Tibial artery (tissue), 4 donors: ENCODE measurements at regions not wholly inside any gene's neighbourhood (a gene's known extent, or its start where the extent isn't known, plus 50 kb on each side); places are given as distances from the start of the nearest gene placed in this dataset.

Experiments
- DNase-seq, 2 donors: peaks; one replicate each; pipeline ENCODE4 v3.0.0-alpha.2; 2019
- H3K27ac ChIP-seq, 2 donors: fragments of 200-600 bp; sonication (generic) in 1 of 2; 1 replicate in 1 of 2; 2 replicates in 1 of 2; pipeline ENCODE4 v1.5.1; 2018 to 2019; ENCODE audit warnings: mild to moderate bottlenecking in 1 of 2
- H3K27me3 ChIP-seq, 2 donors: fragments of 200-600 bp; sonication (generic) in 1 of 2; one replicate each; pipeline versions ENCODE4 v1.5.1 to v1.6.0; 2016 to 2019
- H3K36me3 ChIP-seq, 3 donors: fragments of 200-600 bp; sonication (generic) in 2 of 3; one replicate each; pipeline ENCODE4 v1.5.1; 2016 to 2019; ENCODE audit warnings: mild to moderate bottlenecking in 2 of 3
- H3K4me1 ChIP-seq, 4 donors: fragments of 200-600 bp; sonication (generic) in 2 of 4; 1 replicate in 3 of 4; 2 replicates in 1 of 4; pipeline ENCODE4 v1.5.1; 2016 to 2019
- H3K4me3 ChIP-seq, 2 donors: fragments of 200-600 bp; sonication (generic) in 1 of 2; 1 replicate in 1 of 2; 2 replicates in 1 of 2; pipeline ENCODE4 v1.5.1; 2018 to 2019; ENCODE audit warnings: mild to moderate bottlenecking in 2 of 2
- H3K9me3 ChIP-seq, 3 donors: fragments of 200-600 bp; sonication (generic) in 1 of 3; one replicate each; pipeline ENCODE4 v1.5.1; 2016 to 2019
- CTCF ChIP-seq, 2 experiments: fragments of 200-600 bp in 1 of 2; fragments of 450-650 bp in 1 of 2; IDR thresholded peaks; one replicate each; pipeline ENCODE4 v1.5.1; 2017 to 2019; ENCODE audit warnings: antibody characterized with exemption in 2 of 2, mild to moderate bottlenecking in 1 of 2, moderate library complexity in 1 of 2
- intact Hi-C: fragments of 100-400 bp; cut with DNase I; formaldehyde crosslinking; loops from one replicate; pipeline ENCODE4 v1.15.0; 2023; ENCODE audit warnings: low total_unique reads

DNA sequence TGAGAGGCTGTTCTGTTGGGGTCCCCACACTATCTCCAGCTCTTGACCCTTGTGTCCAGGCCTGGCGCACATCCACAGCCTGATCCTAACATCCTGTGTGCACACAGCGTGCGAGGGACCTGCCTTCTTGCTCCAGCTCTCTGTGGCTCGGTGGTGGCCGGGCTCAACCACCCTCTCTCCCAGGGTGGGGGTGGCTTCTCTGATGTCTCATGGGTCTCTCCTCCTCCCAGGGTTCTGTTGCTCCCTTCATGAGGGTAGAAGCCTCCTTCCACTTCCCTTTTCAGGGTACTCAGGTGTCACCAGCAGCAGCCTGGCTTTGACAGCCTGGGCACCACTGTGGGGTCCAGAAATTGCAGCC lies 196.9 kb upstream of the RAB6C start:
- no peak for TF ChIP-seq CTCF (IDR thresholded peaks at IDR 0.05)
- Histone ChIP-seq H3K4me3 (no peak overlapping the region), H3K27me3 (no peaks in the 10 kb centered on the region), H3K9me3 (no peaks in the 10 kb centered on the region), H3K27ac (no peak overlapping the region), H3K4me1 (no peaks in the 10 kb centered on the region), H3K36me3 (no peaks in the 10 kb centered on the region)
- DNase-seq: peak in 1 of 2 donors; percentile 57
- intact Hi-C loops: no loop called here

- no peak overlapping the region for H3K4me3 ChIP-seq
- no peaks in the 10 kb centered on the region for H3K4me1 ChIP-seq
- no peak for DNase-seq
- no peak overlapping the region for H3K27ac ChIP-seq
- intact Hi-C loops: no loop called here
- H3K36me3 ChIP-seq: no peaks in the 10 kb centered on the region
- TF ChIP-seq CTCF (IDR thresholded peaks at IDR 0.05): no peak
- H3K27me3 ChIP-seq: no peaks in the 10 kb centered on the region
- no peaks in the 10 kb centered on the region for H3K9me3 ChIP-seq
Measured at GRCh38 chr2:129784486-129784885, 195.0 kb upstream of the RAB6C start.

DNA sequence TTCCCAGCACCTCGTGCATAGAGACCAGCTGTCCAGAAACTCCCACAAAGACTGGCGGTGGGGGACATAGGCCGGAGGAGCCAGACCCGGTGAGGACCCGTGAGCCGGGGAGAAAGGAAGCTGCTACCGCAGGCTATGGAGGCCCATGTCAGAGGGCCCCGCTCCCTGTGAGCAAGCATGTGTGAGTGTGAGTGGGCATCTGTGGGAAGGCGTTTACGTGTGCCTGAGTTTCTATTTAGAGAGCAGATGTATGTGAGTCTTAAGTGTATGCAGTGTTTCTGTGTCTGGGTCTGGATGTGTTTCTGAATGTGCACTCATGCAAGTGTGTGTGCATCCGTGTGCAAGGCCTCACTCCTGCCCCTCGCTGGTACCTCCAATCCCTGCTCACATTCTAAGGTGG lies 187.8 kb upstream of the RAB6C start:
- intact Hi-C loops: loop anchor here (10.0 kb wide), 1 partner anchor 1753 kb away; no protein-coding TSS in a partner anchor
- peak in 1 of 2 donors; percentile 56 for DNase-seq
- Histone ChIP-seq H3K27ac (no peak overlapping the region), H3K36me3 (no peaks in the 10 kb centered on the region), H3K4me3 (no peak overlapping the region), H3K27me3 (peaks cover 0 to 2% of the 10 kb centered on the region in 2 donors), H3K9me3 (no peaks in the 10 kb centered on the region), H3K4me1 (no peaks in the 10 kb centered on the region)
- no peak for TF ChIP-seq CTCF (IDR thresholded peaks at IDR 0.05)

DNA sequence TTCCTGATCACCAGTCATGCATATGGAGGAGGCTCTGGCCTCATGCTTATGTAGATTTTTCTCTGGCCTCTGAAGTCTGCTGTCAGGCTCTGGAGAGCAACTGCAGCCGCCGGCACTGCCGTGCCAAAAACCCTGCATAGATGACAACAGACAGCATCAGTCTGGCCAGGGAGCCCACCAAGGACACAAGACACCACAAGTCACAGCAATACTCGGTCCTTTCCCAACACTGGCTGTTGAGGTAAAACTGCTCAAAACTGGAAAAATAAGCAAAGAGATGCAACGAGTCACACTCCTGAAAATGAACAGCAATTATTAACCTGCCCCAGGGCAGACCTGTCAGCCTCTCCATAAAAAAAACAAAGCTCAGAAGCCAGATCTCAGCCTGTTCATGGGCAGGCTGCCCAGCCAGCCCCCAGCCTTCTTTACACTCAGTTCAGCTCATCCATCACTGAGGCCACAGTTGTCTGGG lies 186.0 kb upstream of the RAB6C start:
- intact Hi-C loops: loop anchor here (10.0 kb wide), 1 partner anchor 1751 kb away; no protein-coding TSS in a partner anchor
- no peak for TF ChIP-seq CTCF (IDR thresholded peaks at IDR 0.05)
- Histone ChIP-seq H3K9me3 (no peaks in the 10 kb centered on the region), H3K27ac (no peak overlapping the region), H3K4me1 (no peaks in the 10 kb centered on the region), H3K27me3 (peaks cover 0 to 5% of the 10 kb centered on the region in 2 donors), H3K4me3 (no peak overlapping the region), H3K36me3 (no peaks in the 10 kb centered on the region)
- no peak for DNase-seq

DNA sequence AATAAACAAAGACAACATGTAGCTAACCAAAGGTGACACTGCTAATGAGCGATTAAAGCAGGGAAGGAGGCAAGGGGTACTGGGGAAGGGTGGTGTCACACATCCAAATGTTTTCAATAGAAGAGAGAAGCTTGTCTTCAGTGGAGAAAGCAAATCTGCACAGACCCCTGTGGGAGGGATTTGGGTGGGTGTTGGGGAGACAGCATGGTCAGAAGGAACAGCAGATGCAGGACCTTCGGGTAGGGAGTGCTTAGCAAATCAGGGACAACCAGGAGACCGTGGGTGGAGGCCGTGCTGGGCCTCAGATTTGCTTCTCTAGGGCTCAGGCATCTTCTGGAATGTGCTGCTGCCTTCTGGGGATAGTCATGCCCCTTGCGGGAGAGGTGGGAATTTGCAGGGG lies 185.3 kb upstream of the RAB6C start:
- TF ChIP-seq CTCF (IDR thresholded peaks at IDR 0.05): no peak
- Histone ChIP-seq H3K27ac (no peak overlapping the region), H3K27me3 (peaks cover 0 to 5% of the 10 kb centered on the region in 2 donors), H3K4me1 (no peaks in the 10 kb centered on the region), H3K9me3 (no peaks in the 10 kb centered on the region), H3K4me3 (no peak overlapping the region), H3K36me3 (no peaks in the 10 kb centered on the region)
- intact Hi-C loops: loop anchor here (10.0 kb wide), 1 partner anchor 1751 kb away; no protein-coding TSS in a partner anchor
- DNase-seq: no peak

GRCh38 chr2:129794540-129794939 lies 184.9 kb upstream of the RAB6C start:
- Histone ChIP-seq H3K4me3 (no peak overlapping the region), H3K9me3 (no peaks in the 10 kb centered on the region), H3K27ac (no peak overlapping the region), H3K27me3 (peaks cover 0 to 5% of the 10 kb centered on the region in 2 donors), H3K4me1 (no peaks in the 10 kb centered on the region), H3K36me3 (no peaks in the 10 kb centered on the region)
- TF ChIP-seq CTCF (IDR thresholded peaks at IDR 0.05): no peak
- intact Hi-C loops: loop anchor here (10.0 kb wide), 1 partner anchor 1750 kb away; no protein-coding TSS in a partner anchor
- no peak for DNase-seq
